NOMO-1 (cell line): ENCODE measurements at regions not wholly inside any gene's neighbourhood (a gene's known extent, or its start where the extent isn't known, plus 50 kb on each side); places are given as distances from the start of the nearest gene placed in this dataset.
"Not testable (repeated sequence)": the region's sequence is repeated elsewhere in the genome, so short reads cannot be mapped to it uniquely, and the experiment has no call there.

Experiments used
- DNase-seq, 2 experiments: peaks; one replicate each; lab custom pipeline; 2025; ENCODE audit not compliant: unreplicated experiment in 2 of 2; lab: John Stamatoyannopoulos, UW

DNA sequence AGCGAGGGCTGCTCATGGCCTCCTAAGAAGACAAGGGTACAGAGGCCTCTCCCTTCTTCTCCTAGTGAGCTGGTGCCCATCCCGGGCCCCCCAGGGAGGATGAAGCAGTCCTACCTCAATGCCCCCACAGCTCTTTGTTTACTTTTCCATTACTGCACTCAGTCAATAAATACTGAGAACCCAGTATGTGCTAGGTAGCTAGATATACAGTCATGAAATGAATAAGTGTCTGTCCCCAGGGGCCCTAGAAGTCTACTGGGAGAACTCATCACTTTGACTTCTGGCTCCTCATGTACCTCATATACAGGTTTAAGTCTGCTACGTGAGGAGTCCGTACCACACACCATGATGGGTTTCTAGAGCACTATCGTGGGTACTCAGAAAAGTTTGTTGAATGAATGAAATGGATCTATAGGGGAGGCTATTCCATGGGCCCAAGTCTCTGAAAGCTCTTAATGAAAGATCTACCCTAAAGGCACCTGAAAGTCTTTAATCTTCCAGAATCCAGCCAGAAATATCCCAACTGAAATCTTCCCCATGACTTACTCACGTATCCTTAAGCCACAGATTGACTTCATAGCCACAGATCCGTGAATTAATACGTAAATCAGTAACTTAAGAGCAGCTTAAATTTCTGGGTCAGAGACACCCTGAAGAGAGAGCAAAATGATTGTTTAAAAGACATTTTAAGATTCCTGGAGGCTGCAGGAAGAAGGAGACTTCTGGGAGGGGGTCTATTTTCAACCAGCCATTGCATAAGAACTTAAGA is 51.6 kb upstream of the POMP start:
- no peak for DNase-seq

DNA sequence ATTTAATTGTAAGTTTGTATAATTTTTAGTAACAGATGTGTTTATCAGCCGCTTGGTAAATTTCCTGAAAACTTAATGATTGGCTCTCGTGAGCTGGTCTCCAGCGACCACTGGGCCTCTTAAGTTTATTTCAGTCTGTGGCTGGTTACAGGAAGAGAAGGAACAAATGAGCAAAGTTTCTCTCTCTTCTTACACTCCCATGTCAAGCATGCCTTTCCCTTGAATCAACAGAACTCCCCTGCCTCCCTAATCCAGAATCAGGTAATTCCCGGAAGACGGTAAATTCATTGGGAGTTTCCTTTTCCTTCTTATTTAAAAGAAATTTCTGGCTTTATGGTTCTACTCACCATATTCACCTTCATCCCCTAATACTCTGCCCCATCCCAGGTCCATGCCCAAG is 52.5 kb upstream of the POMP start:
- no peak for DNase-seq

- not testable (repeated sequence) for DNase-seq
Observed at GRCh38 chr13:28605147-28605546, 53.8 kb upstream of the POMP start.

- DNase-seq, result no peak
Observed at GRCh38 chr13:28603043-28603664, 55.8 kb upstream of the POMP start.

GRCh38 chr13:28602580-28602979 is 56.4 kb upstream of the POMP start:
- DNase-seq, result no peak

DNA sequence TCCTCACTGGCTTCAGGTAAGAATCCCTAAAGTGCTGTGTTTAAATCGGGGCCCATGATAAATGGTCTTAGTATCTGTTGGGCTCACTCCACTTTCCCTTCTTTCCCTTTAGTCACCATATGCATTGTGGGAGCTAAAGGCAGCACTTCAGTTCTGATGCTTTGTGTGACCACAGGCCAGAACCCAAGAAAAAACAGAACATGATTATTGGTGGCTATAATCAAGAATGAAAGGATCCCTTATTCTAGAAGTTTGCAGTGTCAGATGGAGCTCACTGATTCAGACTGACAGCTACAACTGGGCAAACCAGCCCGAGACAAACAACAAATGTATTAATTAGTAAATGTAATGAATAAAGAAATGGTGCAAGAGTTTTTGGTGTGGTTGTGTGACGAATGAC is 57.3 kb upstream of the POMP start:
- no peak for DNase-seq

DNA sequence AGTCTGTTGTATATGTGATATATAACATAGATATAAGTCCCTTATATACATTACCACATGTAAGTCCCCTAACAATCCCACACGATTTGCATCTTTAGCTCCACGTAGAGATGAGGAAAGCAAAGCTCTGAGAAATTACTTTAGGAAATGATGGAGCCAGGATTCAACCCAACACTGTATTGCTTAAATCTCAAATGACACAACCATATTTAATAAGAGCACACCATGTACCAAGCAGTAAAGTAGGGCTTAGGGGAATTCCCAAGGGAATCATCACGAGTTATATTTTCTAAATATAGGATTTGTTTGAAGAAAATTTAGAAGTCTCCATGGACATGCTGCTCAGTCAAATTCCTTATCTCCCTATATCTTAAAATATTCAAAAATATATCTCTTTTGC is 61.3 kb upstream of the POMP start:
- no peak for DNase-seq

DNA sequence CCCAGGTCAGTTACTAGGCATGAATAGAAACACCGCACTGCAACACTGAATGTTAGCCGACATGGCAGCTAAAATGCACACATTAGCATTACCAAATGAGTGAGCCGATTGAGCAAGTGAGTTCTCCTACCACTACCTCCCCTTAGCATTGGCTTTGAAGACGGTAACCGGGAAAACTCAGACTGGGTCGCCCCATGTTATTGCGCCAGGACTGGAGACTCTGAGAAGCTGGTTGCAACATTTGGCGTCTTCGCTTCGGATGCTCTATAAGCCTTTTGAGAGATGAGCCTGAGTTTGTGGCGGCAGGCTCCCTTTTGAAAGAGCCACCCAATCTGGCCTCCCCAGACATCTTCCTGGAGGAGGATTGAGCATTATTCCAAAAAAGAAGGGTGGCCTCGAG is 68.5 kb upstream of the POMP start:
- DNase-seq, result no peak

DNA sequence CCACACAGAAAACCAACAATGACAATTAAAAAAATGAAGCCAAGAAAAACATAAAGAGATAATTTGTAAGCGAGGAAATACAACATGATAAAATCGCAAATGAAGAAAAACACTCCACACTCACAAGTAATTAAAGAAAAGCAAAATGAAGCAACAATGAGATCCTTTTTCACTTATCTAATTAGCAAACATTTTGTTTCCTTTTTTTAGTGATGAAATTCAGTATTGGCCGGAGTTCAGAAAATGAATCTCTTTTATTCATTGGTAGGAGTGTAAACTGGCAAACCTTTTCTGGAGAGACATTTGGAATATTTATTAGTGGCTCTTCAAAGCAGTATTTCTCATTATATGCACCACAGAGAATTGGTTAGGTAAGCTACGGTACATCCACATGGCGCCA is 70.6 kb upstream of the POMP start:
- DNase-seq, result peak in 1 of 2 experiments; percentile 35

- DNase-seq, result no peak
Observed at GRCh38 chr13:28587174-28587540, 71.8 kb upstream of the POMP start.

DNA sequence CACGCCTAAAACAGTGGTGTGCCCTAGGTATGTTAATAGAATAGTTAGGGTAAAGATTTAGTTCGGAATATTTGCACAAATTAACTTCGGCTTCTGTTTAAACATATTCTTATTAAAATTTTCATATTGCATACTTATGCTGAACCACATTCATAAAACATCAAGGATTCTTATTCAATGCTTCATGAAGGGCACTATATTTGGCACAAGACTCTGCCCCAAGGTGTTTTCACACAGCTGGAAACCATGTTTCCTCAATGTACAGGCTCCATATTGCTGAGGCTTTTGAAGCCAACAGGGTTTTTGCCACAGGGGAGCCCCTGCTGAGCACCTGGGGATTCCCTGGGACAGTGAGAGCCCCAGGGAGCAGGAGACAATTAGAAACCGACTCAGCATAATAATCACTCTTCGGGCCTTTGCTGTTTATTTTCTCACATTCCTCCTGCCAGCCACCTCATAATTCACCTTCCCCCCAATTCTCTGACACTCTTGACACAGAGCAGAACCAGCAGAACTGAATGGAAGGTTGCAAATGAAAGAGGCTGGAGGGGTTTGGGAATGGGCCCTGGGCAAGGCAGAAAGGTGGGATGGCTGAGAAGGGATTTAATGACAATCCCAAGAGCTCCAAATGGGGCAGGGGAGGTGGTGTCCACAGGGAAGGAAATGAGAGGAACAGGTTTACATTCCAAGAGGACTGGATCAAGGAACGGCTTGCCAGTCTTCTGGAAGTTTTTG is 72.3 kb upstream of the POMP start:
- no peak for DNase-seq

DNA sequence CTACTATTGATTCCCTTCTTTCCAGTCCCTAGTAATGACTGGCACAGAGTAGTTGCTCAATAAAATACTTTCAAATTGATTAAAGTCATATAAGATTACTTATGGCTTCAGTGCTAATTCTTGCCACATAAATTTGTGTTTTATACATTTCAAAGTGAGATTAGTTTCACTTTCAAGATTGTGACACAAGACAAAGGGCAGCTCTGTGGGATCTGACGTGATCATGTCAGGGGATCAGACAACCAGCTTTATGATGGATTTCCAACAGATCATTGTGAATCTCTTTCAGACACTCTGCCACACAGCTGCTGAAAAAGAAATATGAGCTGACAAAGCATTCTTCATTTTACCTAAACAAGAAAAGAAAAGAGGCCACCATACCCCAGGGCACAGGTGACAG is 73.4 kb upstream of the POMP start:
- DNase-seq, result peak; percentile 13 to 79

DNA sequence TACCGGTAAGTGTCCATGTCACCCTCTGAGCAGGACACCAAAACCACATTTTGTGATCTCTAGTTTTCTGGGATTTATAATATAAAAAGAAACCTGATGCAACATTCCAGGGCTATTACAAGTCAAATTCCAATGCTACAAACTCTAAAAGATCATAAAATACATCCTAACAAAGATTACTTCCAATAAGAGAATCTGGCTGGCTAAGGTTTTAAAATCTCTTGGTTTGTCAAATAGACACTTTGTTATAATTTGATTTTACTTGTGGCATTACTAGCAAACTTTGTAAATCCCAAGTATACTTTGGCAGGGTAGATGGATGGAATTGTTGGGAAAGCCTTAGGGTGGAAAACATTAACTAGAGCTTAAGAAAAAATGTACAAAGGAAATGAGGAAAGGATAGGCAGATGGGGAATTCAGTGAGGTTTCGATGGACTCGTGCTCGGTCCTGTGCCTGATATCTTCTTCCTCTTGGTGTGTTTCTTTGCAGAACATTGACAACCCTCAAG is 74.0 kb upstream of the POMP start:
- DNase-seq, result peak in 1 of 2 experiments; percentile 38

GRCh38 chr13:28583651-28584091 is 75.3 kb upstream of the POMP start:
- no peak for DNase-seq

- DNase-seq, result peak in 1 of 2 experiments; percentile 24
Observed at GRCh38 chr13:28582892-28583240, 76.1 kb upstream of the POMP start.

GRCh38 chr13:28582225-28582891 is 76.6 kb upstream of the POMP start:
- DNase-seq, result peak in 1 of 2 experiments; percentile 23

- no peak for DNase-seq
Observed at GRCh38 chr13:28581451-28581850, 77.5 kb upstream of the POMP start.

DNA sequence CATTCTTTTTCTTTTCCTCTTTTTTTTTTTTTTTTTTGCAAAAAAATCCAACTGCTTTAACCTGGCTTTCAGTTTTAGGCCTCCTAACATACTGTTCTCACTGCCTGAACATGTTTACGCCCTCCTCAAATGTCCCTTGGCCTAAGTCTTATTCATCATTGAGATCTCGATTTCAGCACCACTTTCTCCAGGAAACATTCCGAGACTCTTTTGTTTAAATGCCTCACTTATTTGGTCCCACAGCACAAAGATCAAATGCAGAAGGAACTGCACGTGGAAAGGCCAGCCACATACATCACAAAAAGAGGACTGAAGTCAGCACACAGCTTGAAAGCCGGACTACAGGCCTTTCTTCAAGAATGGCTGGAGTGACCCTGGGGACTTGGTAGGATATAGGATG is 79.2 kb upstream of the POMP start:
- DNase-seq, result no peak

- no peak for DNase-seq
Observed at GRCh38 chr13:28579322-28579721, 79.6 kb upstream of the POMP start.

- no peak for DNase-seq
Observed at GRCh38 chr13:28576067-28576466, 81.1 kb upstream of the FLT1 start.

GRCh38 chr13:28575200-28575599 is 80.3 kb upstream of the FLT1 start:
- DNase-seq, result no peak
